ENCODE measurements at regions not wholly inside any gene's neighbourhood (a gene's known extent, or its start where the extent isn't known, plus 50 kb on each side); places are given as distances from the start of the nearest gene placed in this dataset.

GRCh38 chr18:22817844-22818243 is 115.3 kb upstream of the RBBP8 start:
- no peaks in the 10 kb centered on the region for H3K9me3 ChIP-seq (ENCODE audit: low read depth)
- DNase-seq (ENCODE audit: low read depth in 1 of 2, low spot score in 1 of 2), result peak in 1 of 2 donors; percentile 10
- no peak overlapping the region for H3K4me3 ChIP-seq
- TF ChIP-seq, protein P1, sequence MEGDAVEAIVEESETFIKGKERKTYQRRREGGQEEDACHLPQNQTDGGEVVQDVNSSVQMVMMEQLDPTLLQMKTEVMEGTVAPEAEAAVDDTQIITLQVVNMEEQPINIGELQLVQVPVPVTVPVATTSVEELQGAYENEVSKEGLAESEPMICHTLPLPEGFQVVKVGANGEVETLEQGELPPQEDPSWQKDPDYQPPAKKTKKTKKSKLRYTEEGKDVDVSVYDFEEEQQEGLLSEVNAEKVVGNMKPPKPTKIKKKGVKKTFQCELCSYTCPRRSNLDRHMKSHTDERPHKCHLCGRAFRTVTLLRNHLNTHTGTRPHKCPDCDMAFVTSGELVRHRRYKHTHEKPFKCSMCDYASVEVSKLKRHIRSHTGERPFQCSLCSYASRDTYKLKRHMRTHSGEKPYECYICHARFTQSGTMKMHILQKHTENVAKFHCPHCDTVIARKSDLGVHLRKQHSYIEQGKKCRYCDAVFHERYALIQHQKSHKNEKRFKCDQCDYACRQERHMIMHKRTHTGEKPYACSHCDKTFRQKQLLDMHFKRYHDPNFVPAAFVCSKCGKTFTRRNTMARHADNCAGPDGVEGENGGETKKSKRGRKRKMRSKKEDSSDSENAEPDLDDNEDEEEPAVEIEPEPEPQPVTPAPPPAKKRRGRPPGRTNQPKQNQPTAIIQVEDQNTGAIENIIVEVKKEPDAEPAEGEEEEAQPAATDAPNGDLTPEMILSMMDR (IDR thresholded peaks at IDR 0.05; ENCODE audit: low read depth, low read length), result no peak
- H3K4me1 ChIP-seq (ENCODE audit: low read depth), result no peaks in the 10 kb centered on the region
- no peaks in the 10 kb centered on the region for H3K27me3 ChIP-seq
- no peak overlapping the region for H3K27ac ChIP-seq
- no peaks in the 10 kb centered on the region for H3K36me3 ChIP-seq

DNA sequence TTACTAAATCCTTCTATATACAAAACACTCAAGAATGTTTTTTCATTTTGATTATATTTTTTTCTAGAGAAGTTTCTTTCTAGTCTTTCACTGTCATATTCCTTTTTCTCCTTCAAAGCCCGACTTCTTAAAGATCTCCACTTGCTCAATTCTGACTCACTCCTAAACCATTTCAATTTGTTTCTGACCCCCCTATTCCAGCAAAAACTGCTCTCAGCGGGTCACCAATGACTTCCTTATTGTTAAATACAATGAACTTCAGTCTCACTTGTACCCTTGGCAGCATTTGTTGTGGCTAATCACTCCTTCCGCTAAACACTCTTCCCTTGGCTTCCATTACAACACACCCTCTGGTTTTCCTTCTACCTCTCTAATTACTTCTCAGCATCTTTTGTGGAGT is 111.1 kb upstream of the RBBP8 start:
- Histone ChIP-seq H3K9me3 (ENCODE audit: low read depth) (no peaks in the 10 kb centered on the region), H3K36me3 (no peaks in the 10 kb centered on the region), H3K4me1 (ENCODE audit: low read depth) (no peaks in the 10 kb centered on the region), H3K4me3 (no peak overlapping the region), H3K27me3 (no peaks in the 10 kb centered on the region), H3K27ac (no peak overlapping the region)
- TF ChIP-seq, protein P1 (IDR thresholded peaks at IDR 0.05; ENCODE audit: low read depth, low read length), result no peak
- peak in 1 of 2 donors; percentile 83 for DNase-seq (ENCODE audit: low read depth in 1 of 2, low spot score in 1 of 2)

- Histone ChIP-seq H3K36me3 (no peaks in the 10 kb centered on the region), H3K9me3 (ENCODE audit: low read depth) (no peaks in the 10 kb centered on the region), H3K4me3 (no peak overlapping the region), H3K4me1 (ENCODE audit: low read depth) (no peaks in the 10 kb centered on the region), H3K27me3 (no peaks in the 10 kb centered on the region), H3K27ac (no peak overlapping the region)
- TF ChIP-seq, protein P1 (IDR thresholded peaks at IDR 0.05; ENCODE audit: low read depth, low read length), result no peak
- no peak for DNase-seq (ENCODE audit: low read depth in 1 of 2, low spot score in 1 of 2)
Observed at GRCh38 chr18:22822841-22823508, 110.2 kb upstream of the RBBP8 start.

GRCh38 chr18:22826726-22827125 is 106.4 kb upstream of the RBBP8 start:
- no peak overlapping the region for H3K4me3 ChIP-seq
- DNase-seq (ENCODE audit: low read depth in 1 of 2, low spot score in 1 of 2), result peak in 1 of 2 donors; percentile 70
- no peaks in the 10 kb centered on the region for H3K9me3 ChIP-seq (ENCODE audit: low read depth)
- H3K4me1 ChIP-seq (ENCODE audit: low read depth), result no peaks in the 10 kb centered on the region
- TF ChIP-seq, protein P1 (IDR thresholded peaks at IDR 0.05; ENCODE audit: low read depth, low read length), result no peak
- no peaks in the 10 kb centered on the region for H3K36me3 ChIP-seq
- no peak overlapping the region for H3K27ac ChIP-seq
- no peaks in the 10 kb centered on the region for H3K27me3 ChIP-seq

DNA sequence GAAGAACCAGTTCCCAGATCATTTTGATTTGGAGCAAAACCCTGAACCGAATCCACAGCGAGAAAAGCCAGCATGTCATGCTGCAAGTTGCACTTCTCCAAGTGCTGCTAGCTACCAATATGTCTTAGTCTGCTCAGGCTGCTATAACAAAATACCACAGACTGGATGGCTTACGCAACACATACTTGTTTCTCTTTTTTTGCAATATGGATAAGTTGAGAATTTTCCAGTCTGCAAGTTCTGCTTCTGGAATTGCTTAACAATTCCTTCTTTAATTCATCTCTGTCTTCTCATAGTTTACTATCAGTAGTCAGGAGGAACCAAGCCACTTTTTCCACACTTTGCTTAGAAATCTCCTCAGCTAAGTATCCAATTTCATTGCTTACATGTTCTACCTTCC is 105.9 kb upstream of the RBBP8 start:
- Histone ChIP-seq H3K9me3 (ENCODE audit: low read depth) (no peaks in the 10 kb centered on the region), H3K4me1 (ENCODE audit: low read depth) (no peaks in the 10 kb centered on the region), H3K36me3 (no peaks in the 10 kb centered on the region), H3K27me3 (no peaks in the 10 kb centered on the region), H3K4me3 (no peak overlapping the region), H3K27ac (no peak overlapping the region)
- TF ChIP-seq, protein P1 (IDR thresholded peaks at IDR 0.05; ENCODE audit: low read depth, low read length), result no peak
- DNase-seq (ENCODE audit: low read depth in 1 of 2, low spot score in 1 of 2), result peak in 1 of 2 donors; percentile 46
